Endodermal cell (in vitro differentiated cells): ENCODE measurements at regions not wholly inside any gene's neighbourhood (a gene's known extent, or its start where the extent isn't known, plus 50 kb on each side); places are given as distances from the start of the nearest gene placed in this dataset.

Experiments used
- DNase-seq: peaks from one replicate; pipeline ENCODE4 v3.0.0-alpha.2; 2017
- H3K27ac ChIP-seq: 2 replicates; pipeline ENCODE4 v1.5.1; 2013; ENCODE audit warnings: mild to moderate bottlenecking, low read depth, low read length, moderate library complexity
- H3K27me3 ChIP-seq: 2 replicates; pipeline ENCODE4 v1.6.1; 2013; ENCODE audit warnings: mild to moderate bottlenecking, low read length, moderate library complexity; ENCODE audit not compliant: insufficient read depth, control insufficient read depth, poor library complexity, severe bottlenecking
- H3K36me3 ChIP-seq: 2 replicates; pipeline ENCODE4 v1.7.0; 2013; ENCODE audit warnings: mild to moderate bottlenecking, low read length, moderate library complexity; ENCODE audit not compliant: control insufficient read depth, insufficient read depth
- H3K4me1 ChIP-seq: one replicate; pipeline ENCODE4 v1.7.0; 2013; ENCODE audit warnings: low read length; ENCODE audit not compliant: control insufficient read depth, insufficient read depth
- H3K4me3 ChIP-seq: 2 replicates; pipeline ENCODE4 v1.5.1; 2013; ENCODE audit warnings: mild to moderate bottlenecking, low read length, moderate library complexity
- H3K9ac ChIP-seq: 2 replicates; pipeline ENCODE4 v1.6.1; 2013; ENCODE audit warnings: mild to moderate bottlenecking, low read length, moderate library complexity; ENCODE audit not compliant: poor library complexity, severe bottlenecking; ENCODE audit errors: extremely low read depth
- H3K9me3 ChIP-seq: 2 replicates; pipeline ENCODE4 v1.6.1; 2013; ENCODE audit warnings: mild to moderate bottlenecking, low read length, moderate library complexity; ENCODE audit not compliant: control insufficient read depth
- H3K27ac Mint-ChIP-seq: 2 replicates; pipeline ENCODE4 v1.8.0; 2020; ENCODE audit warnings: mixed read lengths
- H3K27me3 Mint-ChIP-seq: 2 replicates; pipeline ENCODE4 v1.8.0; 2021; ENCODE audit warnings: mild to moderate bottlenecking, mixed read lengths; ENCODE audit not compliant: insufficient read depth
- H3K36me3 Mint-ChIP-seq: 2 replicates; pipeline ENCODE4 v1.8.0; 2020; ENCODE audit warnings: low read depth, mixed read lengths
- H3K4me1 Mint-ChIP-seq: 2 replicates; pipeline ENCODE4 v1.8.0; 2020; ENCODE audit warnings: mixed read lengths
- H3K4me3 Mint-ChIP-seq: 2 replicates; pipeline ENCODE4 v1.8.0; 2020; ENCODE audit warnings: mild to moderate bottlenecking, moderate library complexity, mixed read lengths
- H3K9me3 Mint-ChIP-seq: 2 replicates; pipeline ENCODE4 v1.8.0; 2020; ENCODE audit warnings: mild to moderate bottlenecking, mixed read lengths
- CTCF ChIP-seq: fragments of 200-600 bp; sonication (generic); conservative IDR thresholded peaks from 2 replicates; pipeline ENCODE4 v1.5.0; 2021; ENCODE audit warnings: antibody characterized with exemption, mild to moderate bottlenecking
- WGBS, 2 experiments: methylation state at CpG; one replicate each; pipeline versions ENCODE4 v1.1.5 to v1.1.7; 2013; ENCODE audit warnings: missing lambda C conversion rate in 2 of 2, mixed read lengths in 1 of 2; ENCODE audit not compliant: insufficient coverage in 1 of 2, insufficient read length in 1 of 2; 5-methylcytosine and 5-hydroxymethylcytosine counted together

GRCh38 chr3:34669490-34669889, 871.1 kb downstream of the PDCD6IP start:
- H3K27me3 ChIP-seq, result no peaks in the 10 kb centered on the region
- WGBS, 2 experiments, result 94 to 100% methylated on average over 3 of the region's 3 CpGs
- H3K27ac ChIP-seq, result no peak overlapping the region
- H3K36me3 ChIP-seq, result no peaks in the 10 kb centered on the region
- H3K4me3 Mint-ChIP-seq, result no peak overlapping the region
- no peak overlapping the region for H3K27ac Mint-ChIP-seq
- H3K36me3 Mint-ChIP-seq, result no peaks in the 10 kb centered on the region
- H3K9ac ChIP-seq, result no peak overlapping the region
- no peak for TF ChIP-seq CTCF
- no peak overlapping the region for H3K4me3 ChIP-seq
- H3K4me1 ChIP-seq, result no peaks in the 10 kb centered on the region
- H3K27me3 Mint-ChIP-seq, result no peaks in the 10 kb centered on the region
- peaks cover 4% of the 10 kb centered on the region for H3K9me3 Mint-ChIP-seq
- H3K9me3 ChIP-seq, result no peaks in the 10 kb centered on the region
- no peak for DNase-seq
- no peaks in the 10 kb centered on the region for H3K4me1 Mint-ChIP-seq

- Mint-ChIP-seq H3K4me3 (no peak overlapping the region), H3K9me3 (peaks cover 31% of the 10 kb centered on the region), H3K4me1 (no peaks in the 10 kb centered on the region), H3K36me3 (peaks cover 6% of the 10 kb centered on the region), H3K27me3 (no peaks in the 10 kb centered on the region), H3K27ac (no peak overlapping the region)
- H3K27ac ChIP-seq, result no peak overlapping the region
- no peaks in the 10 kb centered on the region for H3K36me3 ChIP-seq
- no peak overlapping the region for H3K9ac ChIP-seq
- 85% methylated on average over 2 of the region's 2 CpGs; no CpG with 5 or more reads in 1 of the 2 experiments for WGBS, 2 experiments
- H3K4me1 ChIP-seq, result no peaks in the 10 kb centered on the region
- DNase-seq, result no peak
- H3K9me3 ChIP-seq, result peaks cover 20% of the 10 kb centered on the region
- no peak for TF ChIP-seq CTCF
- H3K4me3 ChIP-seq, result no peak overlapping the region
- H3K27me3 ChIP-seq, result no peaks in the 10 kb centered on the region
Measured at GRCh38 chr3:34675383-34676120, 877.1 kb downstream of the PDCD6IP start.

GRCh38 chr3:34676436-34676835, 878.0 kb downstream of the PDCD6IP start:
- TF ChIP-seq CTCF, result no peak
- Histone ChIP-seq H3K36me3 (no peaks in the 10 kb centered on the region), H3K4me1 (no peaks in the 10 kb centered on the region), H3K4me3 (no peak overlapping the region), H3K9me3 (peaks cover 25% of the 10 kb centered on the region), H3K9ac (no peak overlapping the region), H3K27me3 (no peaks in the 10 kb centered on the region), H3K27ac (no peak overlapping the region)
- H3K4me3 Mint-ChIP-seq, result no peak overlapping the region
- H3K27me3 Mint-ChIP-seq, result peaks cover 1% of the 10 kb centered on the region
- H3K9me3 Mint-ChIP-seq, result peaks cover 40% of the 10 kb centered on the region
- no peaks in the 10 kb centered on the region for H3K4me1 Mint-ChIP-seq
- H3K36me3 Mint-ChIP-seq, result peaks cover 10% of the 10 kb centered on the region
- no peak for DNase-seq
- H3K27ac Mint-ChIP-seq, result no peak overlapping the region
- WGBS, 2 experiments, result 92 to 96% methylated on average over 3 of the region's 3 CpGs
